Kidney tubule cell (primary cell): ENCODE measurements at regions not wholly inside any gene's neighbourhood (a gene's known extent, or its start where the extent isn't known, plus 50 kb on each side); places are given as distances from the start of the nearest gene placed in this dataset.
"Not testable (repeated sequence)": the region's sequence is repeated elsewhere in the genome, so short reads cannot be mapped to it uniquely, and the experiment has no call there.

Experiments
- DNase-seq: peaks from one replicate; pipeline ENCODE4 v3.0.0-alpha.2; 2018; ENCODE audit warnings: low spot score

- DNase-seq: no peak
Observed at GRCh38 chr14:86989285-86989684, 1003.7 kb downstream of the GALC start.

DNA sequence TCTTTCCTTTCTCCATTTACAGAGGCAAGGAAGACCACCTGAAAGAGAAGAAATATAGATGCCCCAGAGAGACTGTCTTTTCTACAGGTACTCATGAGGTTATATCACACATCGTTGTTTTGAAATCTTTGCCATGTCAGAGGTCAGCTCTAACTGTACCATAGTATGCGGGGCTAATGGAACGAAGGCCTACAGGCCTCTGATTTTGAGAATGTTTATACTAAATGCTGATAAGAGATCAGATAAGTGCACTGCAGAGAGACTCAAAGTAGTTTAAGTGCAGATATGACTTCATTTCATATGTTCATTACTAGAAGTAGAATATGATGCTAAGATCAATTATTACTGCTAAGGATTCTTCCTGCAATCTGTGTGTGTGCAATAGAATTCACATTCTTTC is 1005.0 kb downstream of the GALC start:
- DNase-seq: no peak

DNA sequence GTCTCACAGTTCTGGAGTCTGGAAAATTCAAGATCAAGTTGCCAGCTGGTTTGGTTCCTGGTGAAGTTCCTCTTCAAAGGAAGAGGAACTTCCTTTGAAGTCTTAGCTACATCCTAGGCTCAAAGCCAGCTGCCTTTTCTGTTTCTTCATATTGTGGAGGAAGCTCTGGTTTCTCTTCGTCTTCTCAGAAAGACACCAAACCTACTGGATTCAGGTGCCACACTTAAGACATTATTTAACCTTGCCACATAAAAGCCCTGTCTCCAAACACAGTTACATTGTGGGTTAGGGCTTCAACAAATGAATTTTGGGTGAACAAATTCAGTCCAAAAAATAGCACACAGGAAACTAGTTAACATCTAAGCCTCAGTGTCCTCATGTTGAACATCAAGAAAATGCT is 1019.8 kb downstream of the GALC start:
- no peak for DNase-seq

DNA sequence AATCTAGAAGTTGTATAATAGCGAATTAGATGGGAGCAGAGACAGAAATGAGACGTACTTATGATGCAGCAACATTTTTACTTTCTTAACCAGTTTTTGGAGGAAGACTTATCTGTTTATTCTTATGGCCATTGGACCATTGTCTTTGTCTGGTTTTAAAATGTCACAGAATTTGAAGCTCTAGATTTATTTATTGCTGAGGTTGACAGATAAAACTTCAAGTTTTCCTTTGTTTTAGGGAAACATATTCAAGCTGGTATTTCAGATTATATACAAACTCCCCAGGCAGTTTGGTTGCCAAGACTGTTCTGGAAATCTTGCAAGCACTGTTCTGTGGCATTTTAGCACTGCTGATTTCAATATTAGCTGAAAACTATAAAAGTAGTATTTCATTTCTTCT is 1021.7 kb downstream of the GALC start:
- no peak for DNase-seq

- no peak for DNase-seq
Observed at GRCh38 chr14:86961106-86961716, 1031.8 kb downstream of the GALC start.

DNA sequence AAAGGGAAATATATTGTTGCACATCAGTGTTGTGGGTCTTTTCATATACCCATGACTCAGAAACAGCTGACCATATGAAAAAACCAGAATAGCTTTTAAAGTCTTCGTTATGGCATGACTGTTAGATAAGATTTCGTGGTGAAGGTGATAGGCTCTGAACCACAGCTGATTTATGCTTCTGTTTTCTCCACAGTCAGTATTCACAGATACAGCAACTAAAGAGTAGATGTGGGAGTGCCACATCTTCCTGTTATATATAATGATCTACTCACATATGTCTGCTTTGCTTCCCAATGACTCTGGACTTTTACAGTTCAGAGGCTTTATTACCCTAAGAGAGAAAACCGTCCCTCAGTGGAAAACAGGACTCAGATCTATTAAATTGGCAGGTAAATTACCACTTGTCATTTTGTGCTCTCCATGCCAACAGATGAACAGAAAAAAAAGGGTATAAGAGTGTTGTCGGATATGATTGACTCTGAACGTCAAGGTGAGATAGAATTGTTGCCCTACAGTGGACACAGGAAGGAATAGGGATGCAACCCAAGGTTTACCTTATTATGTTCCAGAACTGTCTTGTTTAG is 1037.1 kb downstream of the GALC start:
- DNase-seq: no peak

DNA sequence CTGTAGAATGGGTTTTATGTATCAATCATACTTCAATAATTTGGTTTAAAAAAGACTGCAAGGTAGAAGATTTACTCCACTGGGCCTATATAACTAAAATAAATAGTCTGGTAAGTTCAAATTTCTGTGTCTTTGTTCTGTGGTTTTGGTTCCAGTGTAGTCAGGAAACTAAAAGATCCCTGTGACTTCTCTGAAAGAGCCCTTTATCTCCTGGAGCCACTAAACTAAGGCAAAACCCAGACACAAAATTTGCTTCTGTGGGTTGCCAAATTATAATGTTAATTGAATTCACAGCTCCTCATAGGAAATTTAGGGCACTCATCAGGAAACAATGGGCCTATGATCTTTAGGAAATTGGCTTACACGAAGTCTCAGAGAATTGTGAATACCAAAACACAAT is 1038.4 kb downstream of the GALC start:
- DNase-seq: no peak

- DNase-seq: peak; percentile 6
Observed at GRCh38 chr14:86946446-86946845, 1046.5 kb downstream of the GALC start.

DNA sequence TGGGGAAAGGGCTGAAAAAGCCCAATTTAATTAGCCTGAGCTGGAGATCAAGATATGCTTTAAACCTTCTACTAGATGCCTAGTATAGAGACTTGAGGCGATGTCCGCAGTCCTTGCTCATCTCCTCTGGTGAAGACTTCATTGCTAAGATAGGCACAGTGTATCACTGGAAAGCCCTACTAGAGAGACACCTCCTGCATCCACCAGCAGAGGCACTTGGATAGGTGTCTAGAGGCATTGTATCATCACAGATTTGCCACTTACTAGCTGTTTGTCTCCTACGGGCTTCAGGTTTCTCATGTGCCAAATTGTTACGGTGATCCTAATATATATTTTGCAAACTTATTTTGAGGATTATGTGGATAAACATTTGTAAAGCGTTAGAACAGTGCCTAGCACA is 1048.5 kb downstream of the GALC start:
- DNase-seq: no peak

- no peak for DNase-seq
Observed at GRCh38 chr14:86943391-86944365, 1049.3 kb downstream of the GALC start.

DNA sequence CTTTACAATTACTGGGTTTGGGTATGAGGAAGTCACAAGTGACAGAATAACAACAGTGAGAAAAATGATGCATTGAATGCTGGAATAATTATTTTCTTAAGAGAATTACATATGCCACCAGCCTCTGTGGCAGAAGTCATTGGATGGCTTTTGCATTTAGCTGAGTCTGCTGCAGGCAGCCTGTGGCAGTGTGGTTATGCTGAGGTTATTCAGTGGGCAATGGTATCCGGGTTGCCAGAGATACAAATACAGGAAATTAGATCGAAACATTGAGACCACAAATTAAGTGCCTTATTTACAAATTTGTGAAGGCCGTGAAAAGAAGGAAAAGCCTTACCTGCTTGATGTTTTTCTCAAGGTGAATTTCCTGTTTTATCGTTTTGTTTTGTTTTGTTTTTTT is 1050.0 kb downstream of the GALC start:
- no peak for DNase-seq

DNA sequence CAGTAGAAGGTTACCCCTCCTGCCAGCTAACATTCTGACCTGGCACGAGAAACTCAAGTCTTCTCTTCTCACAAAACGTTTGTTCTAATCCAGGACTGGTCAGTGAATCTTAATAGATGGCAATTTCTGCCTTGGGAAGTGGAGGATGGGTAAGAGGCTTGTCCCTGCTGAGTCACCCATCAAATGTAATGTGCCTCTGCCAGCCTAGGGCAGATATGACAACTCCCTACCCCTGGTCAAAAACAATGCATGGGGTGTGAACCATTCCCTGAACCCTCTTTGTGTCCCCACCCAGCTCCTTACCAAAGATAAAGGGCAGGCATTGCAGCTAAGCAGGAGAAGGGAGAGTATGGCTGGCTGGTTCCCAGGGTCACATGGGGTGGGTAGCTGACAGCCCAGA is 1052.9 kb downstream of the GALC start:
- peak; percentile 30 for DNase-seq

DNA sequence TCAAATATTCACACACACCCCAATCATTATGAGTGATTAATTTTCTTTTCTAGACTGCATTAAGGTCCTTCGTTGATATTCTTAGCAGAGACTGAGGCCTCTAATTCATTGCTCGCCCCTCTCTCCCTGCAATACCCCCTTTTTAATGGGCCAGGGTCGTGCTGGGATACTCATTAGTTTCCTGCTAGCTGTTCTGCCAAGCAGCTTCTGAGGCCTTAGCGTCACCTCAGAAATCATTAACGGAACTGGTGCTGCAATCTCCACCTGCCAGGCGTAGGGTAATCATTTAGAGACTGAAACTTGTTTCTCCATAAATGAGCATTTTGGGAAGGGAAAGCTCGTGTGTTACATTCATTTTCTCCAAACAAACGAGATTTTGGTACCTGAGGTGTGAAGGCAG is 1054.7 kb downstream of the GALC start:
- peak; percentile 67 for DNase-seq

- no peak for DNase-seq
Observed at GRCh38 chr14:86936556-86936955, 1056.4 kb downstream of the GALC start.

DNA sequence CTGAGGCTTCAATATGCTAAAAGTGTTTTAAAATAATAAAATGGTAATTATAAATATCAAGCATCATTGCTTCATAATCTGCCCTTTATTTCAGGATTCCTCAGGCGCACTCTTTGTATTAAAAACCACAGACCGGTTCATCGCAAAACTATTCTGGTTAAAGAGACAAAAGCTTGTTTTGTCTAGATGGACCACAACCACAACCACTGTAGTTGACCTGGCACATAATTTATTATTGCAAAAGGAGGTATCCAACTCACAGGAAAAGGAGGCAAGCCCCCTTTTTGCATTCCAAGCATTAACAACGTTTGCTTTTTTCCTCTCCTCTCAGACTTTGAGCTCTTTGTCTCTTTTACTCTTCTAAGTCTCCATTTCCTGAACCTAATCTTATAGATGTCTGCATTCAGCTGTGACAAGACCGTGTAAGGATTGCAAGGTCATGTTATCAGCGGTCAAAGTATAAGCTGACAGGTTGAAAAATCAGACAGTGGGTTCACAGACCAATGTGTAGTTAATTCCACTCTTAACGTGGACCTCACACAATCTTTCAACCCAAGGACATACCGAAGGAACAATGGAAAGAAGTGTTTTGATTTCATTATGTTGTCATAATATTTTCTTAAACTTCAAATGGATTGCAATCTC is 1057.6 kb downstream of the GALC start:
- peak; percentile 52 for DNase-seq

DNA sequence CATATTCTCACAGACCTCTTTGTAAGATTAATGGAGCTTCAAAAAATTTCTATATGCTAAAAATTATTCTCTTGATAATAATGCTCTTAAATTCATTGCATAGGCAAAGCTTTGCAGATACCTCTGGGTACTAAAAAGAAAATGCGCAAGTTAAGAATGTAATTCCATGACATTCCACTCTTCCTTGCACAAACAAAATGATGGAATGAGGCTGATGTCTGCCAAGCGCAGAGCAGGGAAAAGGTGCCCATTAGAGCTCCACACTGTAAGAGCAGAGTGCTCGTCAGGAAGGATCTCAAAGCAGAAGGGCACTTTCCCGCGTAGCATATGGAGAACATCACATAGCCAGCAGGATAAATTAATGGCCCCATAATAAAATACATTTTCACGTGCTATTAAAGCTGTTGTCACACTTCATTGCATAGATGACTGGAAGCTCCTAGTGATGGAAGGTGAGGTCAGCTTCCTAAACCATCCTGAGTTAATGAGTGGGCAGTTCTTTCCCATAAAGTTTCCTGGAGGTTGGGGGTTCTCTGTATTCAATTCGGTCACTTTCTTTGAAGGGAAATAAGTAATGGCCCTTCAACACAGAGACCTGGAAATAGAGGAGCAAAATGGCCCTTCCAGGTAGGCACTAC is 1058.9 kb downstream of the GALC start:
- peak; percentile 48 for DNase-seq

DNA sequence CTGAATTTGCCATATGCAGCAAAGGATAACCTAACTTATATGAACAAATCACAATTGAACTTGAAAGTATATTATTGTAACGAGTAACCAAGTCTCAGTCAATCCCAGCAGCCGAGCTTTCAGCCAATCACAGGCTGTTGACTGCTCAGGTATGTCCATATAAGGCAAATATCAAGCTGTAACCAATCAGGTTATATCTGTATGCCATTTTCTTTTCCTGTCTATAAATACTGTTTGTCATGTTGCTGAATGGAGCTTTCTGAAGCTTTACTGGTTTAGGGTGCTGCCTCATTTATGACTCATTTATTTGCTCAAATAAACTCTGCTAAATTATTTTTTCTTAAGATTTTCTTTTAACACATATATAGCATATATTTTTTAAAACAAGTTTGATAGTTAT is 1059.5 kb downstream of the GALC start:
- peak; percentile 30 for DNase-seq

- no peak for DNase-seq
Observed at GRCh38 chr14:86915406-86915805, 1077.6 kb downstream of the GALC start.

GRCh38 chr14:86912709-86913108 is 1080.3 kb downstream of the GALC start:
- DNase-seq: no peak

- DNase-seq: no peak
Observed at GRCh38 chr14:86911486-86911885, 1081.5 kb downstream of the GALC start.

GRCh38 chr14:86905386-86905926 is 1087.5 kb downstream of the GALC start:
- DNase-seq: not testable (repeated sequence)
